ENCODE measurements at regions not wholly inside any gene's neighbourhood (a gene's known extent, or its start where the extent isn't known, plus 50 kb on each side); places are given as distances from the start of the nearest gene placed in this dataset.
"Not testable (repeated sequence)": the region's sequence is repeated elsewhere in the genome, so short reads cannot be mapped to it uniquely, and the experiment has no call there.

DNA sequence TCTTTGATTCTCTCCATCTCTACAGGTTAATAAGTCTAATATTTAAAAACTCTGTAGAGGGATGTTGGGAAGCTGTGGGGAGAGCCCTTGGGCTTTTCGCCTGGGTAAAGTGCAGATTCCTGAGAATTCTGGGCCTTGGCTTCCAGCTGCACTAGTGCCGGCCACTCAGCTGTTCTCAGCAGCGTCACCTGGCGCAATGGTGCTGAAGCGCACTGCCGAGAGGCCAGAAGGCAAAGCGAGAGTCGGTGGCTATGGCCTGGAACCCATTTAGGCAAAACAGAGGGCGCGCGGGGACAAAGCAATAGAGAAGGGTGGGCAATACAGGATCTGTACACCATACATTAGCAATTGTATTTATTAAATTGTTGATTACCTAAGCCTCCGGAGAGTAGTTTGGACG is 168.7 kb downstream of the FAM72C start:
- TF ChIP-seq, protein P1, sequence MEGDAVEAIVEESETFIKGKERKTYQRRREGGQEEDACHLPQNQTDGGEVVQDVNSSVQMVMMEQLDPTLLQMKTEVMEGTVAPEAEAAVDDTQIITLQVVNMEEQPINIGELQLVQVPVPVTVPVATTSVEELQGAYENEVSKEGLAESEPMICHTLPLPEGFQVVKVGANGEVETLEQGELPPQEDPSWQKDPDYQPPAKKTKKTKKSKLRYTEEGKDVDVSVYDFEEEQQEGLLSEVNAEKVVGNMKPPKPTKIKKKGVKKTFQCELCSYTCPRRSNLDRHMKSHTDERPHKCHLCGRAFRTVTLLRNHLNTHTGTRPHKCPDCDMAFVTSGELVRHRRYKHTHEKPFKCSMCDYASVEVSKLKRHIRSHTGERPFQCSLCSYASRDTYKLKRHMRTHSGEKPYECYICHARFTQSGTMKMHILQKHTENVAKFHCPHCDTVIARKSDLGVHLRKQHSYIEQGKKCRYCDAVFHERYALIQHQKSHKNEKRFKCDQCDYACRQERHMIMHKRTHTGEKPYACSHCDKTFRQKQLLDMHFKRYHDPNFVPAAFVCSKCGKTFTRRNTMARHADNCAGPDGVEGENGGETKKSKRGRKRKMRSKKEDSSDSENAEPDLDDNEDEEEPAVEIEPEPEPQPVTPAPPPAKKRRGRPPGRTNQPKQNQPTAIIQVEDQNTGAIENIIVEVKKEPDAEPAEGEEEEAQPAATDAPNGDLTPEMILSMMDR (IDR thresholded peaks at IDR 0.05) = not testable (repeated sequence)
- TF ChIP-seq POLR2A (IDR thresholded peaks at IDR 0.05) = not testable (repeated sequence)

All from Peyer's patch (tissue), 4 donors.